ENCODE measurements at regions not wholly inside any gene's neighbourhood (a gene's known extent, or its start where the extent isn't known, plus 50 kb on each side); places are given as distances from the start of the nearest gene placed in this dataset.
"Not testable (repeated sequence)": the region's sequence is repeated elsewhere in the genome, so short reads cannot be mapped to it uniquely, and the experiment has no call there.

GRCh38 chr4:170685701-170686100 is 595.9 kb upstream of the AADAT start:
- DNase-seq, result not testable (repeated sequence)

GRCh38 chr4:170682558-170683294 is 593.0 kb upstream of the AADAT start:
- no peak for DNase-seq

- DNase-seq, result not testable (repeated sequence)
Observed at GRCh38 chr4:170682087-170682486, 592.3 kb upstream of the AADAT start.

GRCh38 chr4:170675568-170676262 is 586.0 kb upstream of the AADAT start:
- no peak for DNase-seq

GRCh38 chr4:170674176-170674575 is 584.4 kb upstream of the AADAT start:
- no peak for DNase-seq

GRCh38 chr4:170672381-170672965 is 582.7 kb upstream of the AADAT start:
- no peak for DNase-seq

- DNase-seq, result no peak
Observed at GRCh38 chr4:170671171-170671570, 581.4 kb upstream of the AADAT start.

- no peak for DNase-seq
Observed at GRCh38 chr4:170667814-170668213, 578.1 kb upstream of the AADAT start.

GRCh38 chr4:170666909-170667308 is 577.2 kb upstream of the AADAT start:
- DNase-seq, result no peak

- no peak for DNase-seq
Observed at GRCh38 chr4:170662250-170662649, 572.5 kb upstream of the AADAT start.

GRCh38 chr4:170657761-170658160 is 568.0 kb upstream of the AADAT start:
- DNase-seq, result no peak

- DNase-seq, result no peak
Observed at GRCh38 chr4:170656506-170656905, 566.8 kb upstream of the AADAT start.

GRCh38 chr4:170652571-170652970 is 562.8 kb upstream of the AADAT start:
- DNase-seq, result no peak

GRCh38 chr4:170651786-170652185 is 562.0 kb upstream of the AADAT start:
- no peak for DNase-seq

- DNase-seq, result no peak
Observed at GRCh38 chr4:170627418-170627817, 537.7 kb upstream of the AADAT start.

- DNase-seq, result no peak
Observed at GRCh38 chr4:170623899-170624298, 534.1 kb upstream of the AADAT start.

- DNase-seq, result no peak
Observed at GRCh38 chr4:170610434-170610833, 520.7 kb upstream of the AADAT start.

- DNase-seq, result no peak
Observed at GRCh38 chr4:170599894-170600293, 510.1 kb upstream of the AADAT start.

- DNase-seq, result no peak
Observed at GRCh38 chr4:170591076-170591475, 501.3 kb upstream of the AADAT start.

- no peak for DNase-seq
Observed at GRCh38 chr4:170589597-170590191, 499.9 kb upstream of the AADAT start.

GRCh38 chr4:170581969-170582368 is 492.2 kb upstream of the AADAT start:
- no peak for DNase-seq

- DNase-seq, result no peak
Observed at GRCh38 chr4:170581322-170581721, 491.6 kb upstream of the AADAT start.

GRCh38 chr4:170580651-170581050 is 490.9 kb upstream of the AADAT start:
- no peak for DNase-seq

Measured in inflammatory macrophage (primary cell).